ENCODE measurements at regions not wholly inside any gene's neighbourhood (a gene's known extent, or its start where the extent isn't known, plus 50 kb on each side); places are given as distances from the start of the nearest gene placed in this dataset.

- Histone ChIP-seq H3K27me3 (ENCODE audit: control insufficient read depth in 2 of 2, insufficient read depth in 2 of 2, low read length in 2 of 2) (no peaks in the 10 kb centered on the region), H4K20me1 (replicated peaks; ENCODE audit: control insufficient read depth, extremely low read depth, insufficient read depth, low read length) (no peaks in the 10 kb centered on the region), H3K27ac (ENCODE audit: insufficient read depth, low read depth, low read length) (no peak overlapping the region), H2AFZ (ENCODE audit: low read depth, low read length) (no peak overlapping the region), H3K9ac (replicated peaks; ENCODE audit: extremely low read depth, insufficient read depth, low read length) (no peak overlapping the region), H3K36me3 (ENCODE audit: control insufficient read depth in 2 of 2, extremely low read depth in 1 of 2, insufficient read depth in 2 of 2, low read length in 2 of 2) (no peaks in the 10 kb centered on the region), H3K4me1 (ENCODE audit: control insufficient read depth, extremely low read depth, insufficient read depth, low read length) (no peaks in the 10 kb centered on the region), H3K4me2 (ENCODE audit: insufficient read depth, low read length) (no peak overlapping the region), H3K9me3 (replicated peaks; ENCODE audit: control insufficient read depth, insufficient read depth, low read length) (no peaks in the 10 kb centered on the region), H3K79me2 (ENCODE audit: control insufficient read depth, insufficient read depth, low read length) (no peaks in the 10 kb centered on the region), H3K4me3 (replicated peaks in 1 of 3; ENCODE audit: insufficient read depth in 1 of 3, low read depth in 1 of 3, low read length in 3 of 3) (no peak overlapping the region), H3K9me1 (replicated peaks; ENCODE audit: control insufficient read depth, extremely low read depth, insufficient read depth, low read length) (no peaks in the 10 kb centered on the region)
- intact Hi-C loops (cut with micrococcal nuclease): loop anchor here (10.0 kb wide), 1 partner anchor 59 kb away; no protein-coding TSS in a partner anchor
- dilution Hi-C loops (cut with MboI; ENCODE audit: extremely low pct_ligation_motif_present, low sequenced_read_pairs): no loop called here
- ChIA-PET CTCF (interaction anchor here (1.6 kb wide), 1 partner anchor 11 kb away, joined by 5 read pairs; no protein-coding TSS in a partner anchor), POLR2A (no interaction called here)
- no TSS peak for BruUV-seq (replicated peaks)
- TF ChIP-seq GATA2 (IDR thresholded peaks at IDR 0.05; ENCODE audit: insufficient read depth, insufficient read length, low read depth, low read length): no peak
- no peak for TF ChIP-seq POLR2A (IDR thresholded peaks at IDR 0.05; ENCODE audit: low read depth, low read length)
- TF ChIP-seq EZH2 (IDR thresholded peaks at IDR 0.05; ENCODE audit: borderline replicate concordance, low read depth, low read length, severe bottlenecking): no peak
- TF ChIP-seq MAX (IDR thresholded peaks at IDR 0.05; ENCODE audit: insufficient read depth, insufficient read length): no peak
- no peak for TF ChIP-seq FOS (IDR thresholded peaks at IDR 0.05; ENCODE audit: borderline replicate concordance, insufficient read depth, low read length)
- TF ChIP-seq JUN (IDR thresholded peaks at IDR 0.05; ENCODE audit: borderline replicate concordance, insufficient read depth, insufficient read length, low read depth): no peak
- FAIRE-seq (no peak), DNase-seq (ENCODE audit: low read depth, low spot score) (no peak)
These were observed 463.8 kb downstream of the TLE1 start for GRCh38 chr9:81225596-81225995.

DNA sequence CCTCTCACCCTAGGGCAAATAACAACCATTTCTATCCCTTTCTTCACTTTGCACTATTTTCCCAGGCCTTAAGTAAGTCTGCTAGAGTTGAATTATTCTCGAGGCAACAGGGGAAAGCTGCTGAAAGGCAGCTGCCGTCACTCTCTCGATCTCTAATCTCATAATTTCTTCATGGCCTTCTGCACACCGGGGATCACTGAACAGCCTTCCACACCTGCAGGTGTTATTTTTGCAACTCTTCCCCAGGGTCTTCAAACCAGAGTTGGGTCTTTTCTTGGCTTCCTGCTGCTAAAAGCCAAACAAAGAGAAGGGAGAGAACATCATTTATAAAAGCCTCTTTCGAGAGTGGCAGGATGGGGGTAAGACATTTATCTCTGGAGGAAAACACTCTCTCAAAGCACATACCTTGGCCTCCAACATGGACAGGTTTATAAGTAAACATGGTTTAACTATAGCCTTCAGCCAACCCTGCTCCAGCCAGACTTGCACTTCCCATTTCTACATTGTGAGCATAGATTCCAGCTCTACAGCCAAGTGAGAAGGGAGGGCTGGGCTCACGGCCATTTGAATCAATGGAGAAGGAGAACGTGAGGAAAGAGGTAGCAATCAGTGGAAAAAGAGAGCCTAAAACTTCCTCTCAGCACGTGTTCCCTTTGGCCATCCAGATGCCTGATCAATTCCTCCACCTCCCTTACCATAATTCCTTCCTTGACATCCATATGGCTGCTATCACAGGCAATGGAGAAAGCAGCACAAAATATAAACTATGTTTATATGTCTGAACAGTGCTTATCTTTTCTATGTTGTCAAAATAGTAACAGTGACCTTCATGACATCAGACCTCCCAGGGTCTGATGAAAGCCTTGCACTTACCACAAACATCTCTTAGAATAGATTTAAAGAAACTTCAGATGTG is 464.9 kb downstream of the TLE1 start:
- Histone ChIP-seq H3K9me3 (replicated peaks; ENCODE audit: control insufficient read depth, insufficient read depth, low read length) (no peaks in the 10 kb centered on the region), H3K27ac (ENCODE audit: insufficient read depth, low read depth, low read length) (no peak overlapping the region), H3K4me2 (ENCODE audit: insufficient read depth, low read length) (no peak overlapping the region), H3K9ac (replicated peaks; ENCODE audit: extremely low read depth, insufficient read depth, low read length) (no peak overlapping the region), H3K4me3 (replicated peaks in 1 of 3; ENCODE audit: insufficient read depth in 1 of 3, low read depth in 1 of 3, low read length in 3 of 3) (no peak overlapping the region), H4K20me1 (replicated peaks; ENCODE audit: control insufficient read depth, extremely low read depth, insufficient read depth, low read length) (no peaks in the 10 kb centered on the region), H3K27me3 (ENCODE audit: control insufficient read depth in 2 of 2, insufficient read depth in 2 of 2, low read length in 2 of 2) (no peaks in the 10 kb centered on the region), H3K36me3 (ENCODE audit: control insufficient read depth in 2 of 2, extremely low read depth in 1 of 2, insufficient read depth in 2 of 2, low read length in 2 of 2) (no peaks in the 10 kb centered on the region), H2AFZ (ENCODE audit: low read depth, low read length) (no peak overlapping the region), H3K9me1 (replicated peaks; ENCODE audit: control insufficient read depth, extremely low read depth, insufficient read depth, low read length) (no peaks in the 10 kb centered on the region), H3K79me2 (ENCODE audit: control insufficient read depth, insufficient read depth, low read length) (no peaks in the 10 kb centered on the region), H3K4me1 (ENCODE audit: control insufficient read depth, extremely low read depth, insufficient read depth, low read length) (no peaks in the 10 kb centered on the region)
- ChIA-PET POLR2A (no interaction called here), CTCF (no interaction called here)
- no peak for FAIRE-seq
- no peak for DNase-seq (ENCODE audit: low read depth, low spot score)
- no peak for TF ChIP-seq POLR2A (IDR thresholded peaks at IDR 0.05; ENCODE audit: low read depth, low read length)
- TF ChIP-seq MYC (IDR thresholded peaks at IDR 0.05; ENCODE audit: low read depth, low read length): no peak
- no peak for TF ChIP-seq FOS (IDR thresholded peaks at IDR 0.05; ENCODE audit: borderline replicate concordance, insufficient read depth, low read length)
- no peak for TF ChIP-seq MAX (IDR thresholded peaks at IDR 0.05; ENCODE audit: insufficient read depth, insufficient read length)
- TF ChIP-seq, protein P1, sequence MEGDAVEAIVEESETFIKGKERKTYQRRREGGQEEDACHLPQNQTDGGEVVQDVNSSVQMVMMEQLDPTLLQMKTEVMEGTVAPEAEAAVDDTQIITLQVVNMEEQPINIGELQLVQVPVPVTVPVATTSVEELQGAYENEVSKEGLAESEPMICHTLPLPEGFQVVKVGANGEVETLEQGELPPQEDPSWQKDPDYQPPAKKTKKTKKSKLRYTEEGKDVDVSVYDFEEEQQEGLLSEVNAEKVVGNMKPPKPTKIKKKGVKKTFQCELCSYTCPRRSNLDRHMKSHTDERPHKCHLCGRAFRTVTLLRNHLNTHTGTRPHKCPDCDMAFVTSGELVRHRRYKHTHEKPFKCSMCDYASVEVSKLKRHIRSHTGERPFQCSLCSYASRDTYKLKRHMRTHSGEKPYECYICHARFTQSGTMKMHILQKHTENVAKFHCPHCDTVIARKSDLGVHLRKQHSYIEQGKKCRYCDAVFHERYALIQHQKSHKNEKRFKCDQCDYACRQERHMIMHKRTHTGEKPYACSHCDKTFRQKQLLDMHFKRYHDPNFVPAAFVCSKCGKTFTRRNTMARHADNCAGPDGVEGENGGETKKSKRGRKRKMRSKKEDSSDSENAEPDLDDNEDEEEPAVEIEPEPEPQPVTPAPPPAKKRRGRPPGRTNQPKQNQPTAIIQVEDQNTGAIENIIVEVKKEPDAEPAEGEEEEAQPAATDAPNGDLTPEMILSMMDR (IDR thresholded peaks at IDR 0.05; ENCODE audit: extremely low read depth in 1 of 2, insufficient read depth in 1 of 2, low read depth in 1 of 2, low read length in 2 of 2): no peak
- TF ChIP-seq EZH2 (IDR thresholded peaks at IDR 0.05; ENCODE audit: borderline replicate concordance, low read depth, low read length, severe bottlenecking): no peak
- no peak for TF ChIP-seq JUN (IDR thresholded peaks at IDR 0.05; ENCODE audit: borderline replicate concordance, insufficient read depth, insufficient read length, low read depth)
- TF ChIP-seq GATA2 (IDR thresholded peaks at IDR 0.05; ENCODE audit: insufficient read depth, insufficient read length, low read depth, low read length): no peak
- no peak for TF ChIP-seq POLR2AphosphoS5 (IDR thresholded peaks at IDR 0.05; ENCODE audit: insufficient read depth, low read depth, low read length)
- dilution Hi-C loops (cut with MboI; ENCODE audit: extremely low pct_ligation_motif_present, low sequenced_read_pairs): no loop called here
- BruUV-seq (replicated peaks): no TSS peak
- intact Hi-C loops (cut with micrococcal nuclease): loop anchor here (10.0 kb wide), 1 partner anchor 60 kb away; no protein-coding TSS in a partner anchor
